Left lung (tissue), 4 donors: ENCODE measurements at regions not wholly inside any gene's neighbourhood (a gene's known extent, or its start where the extent isn't known, plus 50 kb on each side); places are given as distances from the start of the nearest gene placed in this dataset.

Experiments used
- ATAC-seq: fragments of 200-7000 bp; cut with Tn5 transposase; one replicate; pipeline ENCODE4 v1.9.1; 2020; ENCODE audit warnings: moderate library complexity
- DNase-seq, 4 donors: peaks; one replicate each; pipeline ENCODE4 v3.0.0-alpha.2; 2013 to 2020
- H3K27ac ChIP-seq, 2 donors: fragments of 200-600 bp; sonication (generic) in 1 of 2; one replicate each; pipeline versions ENCODE4 v1.5.0 to v1.8.0; 2020 to 2021
- H3K27me3 ChIP-seq, 2 donors: fragments of 200-600 bp; sonication (generic) in 1 of 2; one replicate each; pipeline versions ENCODE4 v1.5.0 to v1.8.0; 2020 to 2021
- H3K36me3 ChIP-seq, 2 donors: fragments of 200-600 bp; sonication (generic) in 1 of 2; one replicate each; pipeline versions ENCODE4 v1.5.0 to v1.8.0; 2020 to 2021
- H3K4me1 ChIP-seq, 2 donors: fragments of 200-600 bp; one replicate each; pipeline ENCODE4 v1.8.0; 2021
- H3K4me3 ChIP-seq, 2 donors: fragments of 200-600 bp; sonication (generic) in 1 of 2; one replicate each; pipeline versions ENCODE4 v1.5.0 to v1.8.0; 2020 to 2021; ENCODE audit warnings: mild to moderate bottlenecking in 1 of 2
- H3K9me3 ChIP-seq, 2 donors: fragments of 200-600 bp; sonication (generic) in 1 of 2; one replicate each; pipeline versions ENCODE4 v1.5.0 to v1.8.0; 2020 to 2021
- CTCF ChIP-seq, 2 donors: fragments of 200-600 bp; sonication (generic) in 1 of 2; IDR thresholded peaks; one replicate each; pipeline versions ENCODE4 v1.5.0 to v1.8.0; 2021; ENCODE audit warnings: antibody characterized with exemption in 2 of 2
- intact Hi-C, 2 donors: fragments of 100-400 bp; cut with DNase I; formaldehyde crosslinking; loops; one replicate each; pipeline versions ENCODE4 v1.11.2 to v1.14.2; 2022
- donor health status: DM: no; HTN: yes; CAD: no.
- donor health status: DM: no; HTN: no; CAD: no.

GRCh38 chr11:92533657-92534335 is 309.2 kb downstream of the FAT3 start:
- DNase-seq = no peak
- no peak overlapping the region for H3K4me3 ChIP-seq
- intact Hi-C loops = no loop called here
- no peak overlapping the region for H3K27ac ChIP-seq
- no peaks in the 10 kb centered on the region for H3K9me3 ChIP-seq
- TF ChIP-seq CTCF (IDR thresholded peaks at IDR 0.05) = no peak
- no peak for ATAC-seq
- no peaks in the 10 kb centered on the region for H3K36me3 ChIP-seq
- no peaks in the 10 kb centered on the region for H3K4me1 ChIP-seq
- H3K27me3 ChIP-seq = no peaks in the 10 kb centered on the region

DNA sequence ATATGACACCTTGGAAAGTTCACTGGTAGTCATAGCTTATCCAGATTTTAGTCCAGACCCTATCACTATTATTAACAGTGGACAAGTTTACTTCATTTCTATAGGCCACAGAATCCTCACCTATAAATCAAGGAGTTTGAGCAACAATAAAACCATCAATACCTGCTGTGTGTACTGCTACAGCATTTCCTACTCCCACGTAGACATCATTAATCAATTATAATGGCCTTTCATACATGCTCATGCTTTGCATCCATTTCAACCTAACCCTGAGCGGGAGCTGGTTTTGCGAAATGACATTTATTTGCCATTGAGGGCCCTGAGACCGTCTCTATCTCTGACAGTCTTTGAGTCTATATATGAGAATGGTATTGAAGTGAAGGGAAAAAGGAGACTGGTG is 312.3 kb downstream of the FAT3 start:
- intact Hi-C loops = no loop called here
- no peak for TF ChIP-seq CTCF (IDR thresholded peaks at IDR 0.05)
- Histone ChIP-seq H3K4me3 (no peak overlapping the region), H3K27ac (no peak overlapping the region), H3K27me3 (no peaks in the 10 kb centered on the region), H3K9me3 (no peaks in the 10 kb centered on the region), H3K36me3 (no peaks in the 10 kb centered on the region), H3K4me1 (no peaks in the 10 kb centered on the region)
- DNase-seq = no peak
- no peak for ATAC-seq

- Histone ChIP-seq H3K36me3 (no peaks in the 10 kb centered on the region), H3K27ac (no peak overlapping the region), H3K4me1 (no peaks in the 10 kb centered on the region), H3K4me3 (no peak overlapping the region), H3K9me3 (no peaks in the 10 kb centered on the region), H3K27me3 (no peaks in the 10 kb centered on the region)
- DNase-seq = no peak
- no peak for ATAC-seq
- no peak for TF ChIP-seq CTCF (IDR thresholded peaks at IDR 0.05)
- intact Hi-C loops = no loop called here
These were observed 315.5 kb downstream of the FAT3 start for GRCh38 chr11:92540096-92540495.

GRCh38 chr11:92545906-92546471 is 321.4 kb downstream of the FAT3 start:
- no peak for ATAC-seq
- DNase-seq = peak in 1 of 4 donors; percentile 17
- Histone ChIP-seq H3K36me3 (no peaks in the 10 kb centered on the region), H3K4me3 (no peak overlapping the region), H3K27me3 (no peaks in the 10 kb centered on the region), H3K9me3 (no peaks in the 10 kb centered on the region), H3K4me1 (no peaks in the 10 kb centered on the region), H3K27ac (no peak overlapping the region)
- intact Hi-C loops = no loop called here
- TF ChIP-seq CTCF (IDR thresholded peaks at IDR 0.05) = no peak

DNA sequence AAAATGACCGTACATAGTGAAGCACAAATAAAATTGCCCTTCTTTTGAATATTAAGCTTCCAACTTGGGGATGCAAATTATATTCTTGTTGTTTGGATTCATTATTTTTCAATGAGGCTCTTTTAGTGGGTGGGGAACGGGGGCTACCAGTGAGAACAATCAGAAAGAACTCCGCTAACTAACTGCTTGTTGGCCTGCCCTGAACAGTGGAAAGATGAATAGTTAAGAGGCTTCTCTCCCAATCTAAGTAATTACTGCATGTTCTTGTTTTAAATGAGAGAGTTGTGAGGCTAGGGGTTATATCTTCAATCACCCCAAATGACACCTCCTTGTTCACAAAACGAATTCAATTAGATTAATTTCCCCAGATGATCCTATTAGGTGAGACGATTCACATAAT is 322.0 kb downstream of the FAT3 start:
- Histone ChIP-seq H3K4me1 (no peaks in the 10 kb centered on the region), H3K9me3 (no peaks in the 10 kb centered on the region), H3K27ac (no peak overlapping the region), H3K36me3 (no peaks in the 10 kb centered on the region), H3K4me3 (no peak overlapping the region), H3K27me3 (no peaks in the 10 kb centered on the region)
- intact Hi-C loops = no loop called here
- DNase-seq (no peak), ATAC-seq (no peak)
- no peak for TF ChIP-seq CTCF (IDR thresholded peaks at IDR 0.05)
